ENCODE measurements at regions not wholly inside any gene's neighbourhood (a gene's known extent, or its start where the extent isn't known, plus 50 kb on each side); places are given as distances from the start of the nearest gene placed in this dataset.

DNA sequence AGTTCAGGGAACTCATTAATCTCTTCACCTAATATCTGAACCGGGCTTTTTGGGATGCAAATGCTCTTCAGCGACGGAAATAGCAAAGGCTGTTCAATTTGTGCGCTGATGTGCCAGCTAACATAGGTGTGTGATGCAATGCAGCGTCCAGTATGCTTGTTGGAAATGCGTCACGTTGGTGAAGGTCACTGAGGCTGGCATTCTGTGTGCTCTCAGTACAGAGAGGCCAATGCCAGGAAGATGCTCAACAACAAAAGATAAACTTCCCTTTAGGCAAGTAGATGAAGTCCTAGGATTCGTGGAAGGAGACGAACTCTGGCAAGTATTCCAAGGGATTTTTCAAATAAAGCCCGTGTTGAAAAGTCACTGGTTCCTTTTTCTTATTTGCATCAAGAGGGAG, 649.5 kb upstream of the MKI67 start:
- no peak for DNase-seq (ENCODE audit: extremely low read depth in 1 of 2, low read depth in 1 of 2)

GRCh38 chr10:128776673-128777252, 650.5 kb upstream of the MKI67 start:
- DNase-seq (ENCODE audit: extremely low read depth in 1 of 2, low read depth in 1 of 2), result no peak

DNA sequence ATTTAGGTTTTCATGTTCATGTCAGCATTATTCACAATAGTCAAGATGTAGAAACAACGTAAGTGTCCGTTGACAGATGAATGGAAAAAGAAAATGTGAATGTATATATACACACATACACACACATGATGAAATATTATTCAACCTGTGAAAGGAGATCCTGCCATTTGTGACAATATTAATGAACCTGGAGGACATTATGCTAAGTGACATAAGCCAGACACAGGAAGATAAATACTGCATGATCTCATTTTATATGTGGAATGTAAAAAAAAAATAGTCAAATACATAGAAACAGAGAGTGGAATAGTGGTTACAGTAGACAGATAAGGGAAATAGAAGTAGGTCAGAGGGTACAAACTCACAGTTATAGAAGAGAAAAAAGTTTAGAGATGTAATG, 651.1 kb upstream of the MKI67 start:
- no peak for DNase-seq (ENCODE audit: extremely low read depth in 1 of 2, low read depth in 1 of 2)

GRCh38 chr10:128779416-128779815, 653.2 kb upstream of the MKI67 start:
- DNase-seq (ENCODE audit: extremely low read depth in 1 of 2, low read depth in 1 of 2), result no peak

DNA sequence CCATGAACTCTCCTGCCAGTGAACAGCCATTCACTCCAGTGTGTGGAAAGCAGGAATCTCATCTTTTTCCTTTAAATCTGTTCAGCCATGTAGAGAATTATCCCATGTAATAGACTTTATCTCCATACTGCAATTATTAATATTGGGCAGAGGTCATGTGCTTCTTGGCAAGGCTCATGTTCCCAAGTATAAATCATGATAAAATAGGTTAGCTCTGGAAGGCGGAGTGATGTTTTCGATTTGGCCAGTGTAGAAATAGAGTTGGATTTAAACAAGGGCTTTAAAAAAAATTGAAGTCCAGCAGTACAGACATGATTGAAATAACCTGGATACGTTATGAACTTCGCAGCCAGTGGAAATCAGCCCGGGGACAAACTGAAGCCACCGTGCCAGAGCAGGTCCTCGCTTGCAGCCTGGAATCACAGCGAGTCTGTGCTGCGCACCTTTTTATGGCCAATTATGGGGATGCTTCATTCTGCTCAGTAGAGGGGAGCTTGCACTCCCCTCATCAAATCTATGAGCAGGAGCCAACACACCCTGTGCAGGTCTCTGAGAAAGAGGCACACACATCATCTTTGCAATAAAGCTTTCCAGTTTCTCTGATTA, 654.0 kb upstream of the MKI67 start:
- no peak for DNase-seq (ENCODE audit: extremely low read depth in 1 of 2, low read depth in 1 of 2)

- DNase-seq (ENCODE audit: extremely low read depth in 1 of 2, low read depth in 1 of 2), result no peak
These were observed 655.4 kb upstream of the MKI67 start for GRCh38 chr10:128781637-128782036.

GRCh38 chr10:128784444-128784843, 658.2 kb upstream of the MKI67 start:
- DNase-seq (ENCODE audit: extremely low read depth in 1 of 2, low read depth in 1 of 2), result no peak

GRCh38 chr10:128792426-128793140, 666.4 kb upstream of the MKI67 start:
- no peak for DNase-seq (ENCODE audit: extremely low read depth in 1 of 2, low read depth in 1 of 2)

GRCh38 chr10:128793726-128794655, 667.8 kb upstream of the MKI67 start:
- DNase-seq (ENCODE audit: extremely low read depth in 1 of 2, low read depth in 1 of 2), result no peak

- no peak for DNase-seq (ENCODE audit: extremely low read depth in 1 of 2, low read depth in 1 of 2)
These were observed 670.2 kb upstream of the MKI67 start for GRCh38 chr10:128796396-128796912.

DNA sequence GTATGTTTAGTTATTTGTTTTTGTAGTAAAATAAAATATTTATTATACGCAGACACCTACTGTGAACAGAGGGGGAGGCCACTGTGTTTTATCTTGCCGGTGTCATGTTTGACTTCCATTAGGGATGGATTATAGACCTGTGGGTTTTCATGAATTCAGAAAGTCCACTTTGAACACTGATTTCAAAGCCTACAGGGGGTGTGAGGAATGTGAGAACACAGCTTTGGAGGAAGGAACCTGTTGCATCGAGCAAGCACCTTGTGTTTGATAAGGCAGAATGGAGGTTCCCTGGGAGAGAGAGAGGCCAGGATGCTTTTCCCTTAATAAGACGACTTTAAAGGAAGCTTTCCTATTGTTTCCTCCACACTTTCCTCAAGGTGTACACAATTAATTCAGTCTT, 665.0 kb upstream of the MGMT start:
- no peak for DNase-seq (ENCODE audit: extremely low read depth in 1 of 2, low read depth in 1 of 2)

GRCh38 chr10:128803790-128804189, 663.3 kb upstream of the MGMT start:
- DNase-seq (ENCODE audit: extremely low read depth in 1 of 2, low read depth in 1 of 2), result no peak

- no peak for DNase-seq (ENCODE audit: extremely low read depth in 1 of 2, low read depth in 1 of 2)
These were observed 662.6 kb upstream of the MGMT start for GRCh38 chr10:128804411-128804810.

- DNase-seq (ENCODE audit: extremely low read depth in 1 of 2, low read depth in 1 of 2), result no peak
These were observed 658.1 kb upstream of the MGMT start for GRCh38 chr10:128808921-128809440.

- no peak for DNase-seq (ENCODE audit: extremely low read depth in 1 of 2, low read depth in 1 of 2)
These were observed 655.5 kb upstream of the MGMT start for GRCh38 chr10:128811511-128811910.

GRCh38 chr10:128812000-128812399, 655.0 kb upstream of the MGMT start:
- no peak for DNase-seq (ENCODE audit: extremely low read depth in 1 of 2, low read depth in 1 of 2)

- DNase-seq (ENCODE audit: extremely low read depth in 1 of 2, low read depth in 1 of 2), result no peak
These were observed 653.5 kb upstream of the MGMT start for GRCh38 chr10:128813574-128813973.

GRCh38 chr10:128814024-128814423, 653.0 kb upstream of the MGMT start:
- DNase-seq (ENCODE audit: extremely low read depth in 1 of 2, low read depth in 1 of 2), result no peak

- DNase-seq (ENCODE audit: extremely low read depth in 1 of 2, low read depth in 1 of 2), result no peak
These were observed 652.3 kb upstream of the MGMT start for GRCh38 chr10:128814782-128815181.

GRCh38 chr10:128816726-128817125, 650.3 kb upstream of the MGMT start:
- no peak for DNase-seq (ENCODE audit: extremely low read depth in 1 of 2, low read depth in 1 of 2)

DNA sequence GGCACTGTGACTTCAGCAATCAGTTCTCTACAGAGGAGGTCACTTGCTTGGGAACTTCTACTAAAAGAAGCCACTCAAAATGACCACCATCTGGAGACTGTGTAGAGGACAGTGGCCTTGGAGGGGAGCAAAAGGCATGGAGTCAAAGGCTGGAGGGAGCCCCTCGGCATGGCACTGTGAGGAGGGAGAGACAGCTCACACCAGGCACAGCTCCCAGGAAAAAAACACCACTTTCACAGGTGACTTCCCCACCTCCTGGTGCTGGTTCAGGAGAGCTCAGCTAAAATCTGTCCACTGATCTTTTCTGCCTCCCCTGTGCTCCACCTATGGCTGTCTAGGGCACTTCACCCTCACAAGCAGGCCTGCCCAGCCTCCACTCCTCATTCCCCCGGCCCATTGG, 649.4 kb upstream of the MGMT start:
- no peak for DNase-seq (ENCODE audit: extremely low read depth in 1 of 2, low read depth in 1 of 2)

Measured in stimulated activated CD8-positive, alpha-beta memory T cell treated with anti-CD3 and anti-CD28 coated beads, Interleukin-7, amount 100 ng/mL, for 48 hours (primary cell).